ENCODE measurements at regions not wholly inside any gene's neighbourhood (a gene's known extent, or its start where the extent isn't known, plus 50 kb on each side); places are given as distances from the start of the nearest gene placed in this dataset.

DNA sequence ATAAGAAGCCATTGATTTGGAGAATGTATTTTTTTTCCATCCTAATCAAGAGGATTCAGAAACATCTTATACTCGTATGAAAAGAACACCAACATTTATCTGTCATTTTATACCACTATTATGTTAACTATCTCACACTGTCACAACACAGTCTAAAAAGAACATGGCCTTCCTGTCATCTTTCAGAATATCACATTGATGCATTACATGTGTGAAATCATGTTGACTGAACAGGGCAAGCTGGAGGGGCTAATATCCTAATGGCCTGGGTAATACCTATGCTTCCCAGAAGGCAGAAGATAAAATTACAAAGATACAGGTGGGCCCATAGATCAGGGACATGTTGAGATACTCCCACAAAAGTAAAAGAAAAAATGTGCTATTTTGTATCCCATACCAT, 611.7 kb downstream of the STIM2 start:
- TF ChIP-seq ARNT (IDR thresholded peaks at IDR 0.05) (no peak), HDGF (IDR thresholded peaks at IDR 0.05; ENCODE audit: borderline replicate concordance) (no peak), FOXA1 (IDR thresholded peaks at IDR 0.05) (no peak), LEF1 (IDR thresholded peaks at IDR 0.05; ENCODE audit: borderline replicate concordance) (no peak), NFRKB (IDR thresholded peaks at IDR 0.05) (no peak), FOXK2 (IDR thresholded peaks at IDR 0.05) (no peak), SP1 (IDR thresholded peaks at IDR 0.05) (no peak), FOXM1 (IDR thresholded peaks at IDR 0.05; ENCODE audit: borderline replicate concordance) (no peak), TARDBP (IDR thresholded peaks at IDR 0.05) (no peak), ZNF384 (IDR thresholded peaks at IDR 0.05) (no peak), BHLHE40 (IDR thresholded peaks at IDR 0.05; ENCODE audit: borderline replicate concordance) (no peak), ELF4 (IDR thresholded peaks at IDR 0.05) (no peak)
- TF ChIP-seq, protein P1, sequence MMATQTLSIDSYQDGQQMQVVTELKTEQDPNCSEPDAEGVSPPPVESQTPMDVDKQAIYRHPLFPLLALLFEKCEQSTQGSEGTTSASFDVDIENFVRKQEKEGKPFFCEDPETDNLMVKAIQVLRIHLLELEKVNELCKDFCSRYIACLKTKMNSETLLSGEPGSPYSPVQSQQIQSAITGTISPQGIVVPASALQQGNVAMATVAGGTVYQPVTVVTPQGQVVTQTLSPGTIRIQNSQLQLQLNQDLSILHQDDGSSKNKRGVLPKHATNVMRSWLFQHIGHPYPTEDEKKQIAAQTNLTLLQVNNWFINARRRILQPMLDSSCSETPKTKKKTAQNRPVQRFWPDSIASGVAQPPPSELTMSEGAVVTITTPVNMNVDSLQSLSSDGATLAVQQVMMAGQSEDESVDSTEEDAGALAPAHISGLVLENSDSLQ (IDR thresholded peaks at IDR 0.05), result no peak

All from HEK293T (cell line).